Astrocyte of the cerebellum (primary cell): ENCODE measurements at regions not wholly inside any gene's neighbourhood (a gene's known extent, or its start where the extent isn't known, plus 50 kb on each side); places are given as distances from the start of the nearest gene placed in this dataset.

Source experiments
- DNase-seq: peaks from one replicate; pipeline ENCODE4 v3.0.0-alpha.2; 2011; ENCODE audit warnings: low read depth
- H3K4me3 ChIP-seq: 2 replicates; pipeline ENCODE4 v1.5.1; 2011; ENCODE audit warnings: mild to moderate bottlenecking, low read depth, low read length, moderate library complexity
- in situ Hi-C: cut with HindIII; loops from 2 replicates; pipeline ENCODE4 v1.10.0; 2017; ENCODE audit warnings: low sequenced_read_pairs
- TF ChIP-seq, protein P1 (sequence below): IDR thresholded peaks from 2 replicates; pipeline ENCODE4 v1.5.1; 2012; ENCODE audit warnings: low read length, low read depth, moderate library complexity, mild to moderate bottlenecking; ENCODE audit errors: missing control alignments

DNA sequence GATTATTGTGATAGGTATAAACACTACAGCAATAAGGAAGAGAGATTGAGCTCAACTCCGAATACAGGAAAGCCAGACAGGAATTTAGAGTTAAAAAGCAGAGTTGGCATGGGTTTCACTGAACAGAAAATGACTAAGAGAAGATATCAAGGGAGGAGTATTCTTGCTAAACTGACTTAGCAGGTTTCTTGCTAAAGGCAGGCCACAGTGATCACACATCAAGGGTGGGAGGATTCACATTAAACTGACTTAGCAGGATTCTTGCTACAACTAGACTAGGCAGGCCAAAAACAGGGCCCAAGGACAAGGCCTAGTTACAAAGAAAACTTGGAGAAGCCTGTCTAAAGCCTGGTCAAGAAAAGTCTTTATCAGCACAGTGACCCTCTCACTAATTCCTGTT is 195.1 kb downstream of the MAGEB5 start:
- no peak for DNase-seq
- in situ Hi-C loops, result no loop called here
- TF ChIP-seq, protein P1, sequence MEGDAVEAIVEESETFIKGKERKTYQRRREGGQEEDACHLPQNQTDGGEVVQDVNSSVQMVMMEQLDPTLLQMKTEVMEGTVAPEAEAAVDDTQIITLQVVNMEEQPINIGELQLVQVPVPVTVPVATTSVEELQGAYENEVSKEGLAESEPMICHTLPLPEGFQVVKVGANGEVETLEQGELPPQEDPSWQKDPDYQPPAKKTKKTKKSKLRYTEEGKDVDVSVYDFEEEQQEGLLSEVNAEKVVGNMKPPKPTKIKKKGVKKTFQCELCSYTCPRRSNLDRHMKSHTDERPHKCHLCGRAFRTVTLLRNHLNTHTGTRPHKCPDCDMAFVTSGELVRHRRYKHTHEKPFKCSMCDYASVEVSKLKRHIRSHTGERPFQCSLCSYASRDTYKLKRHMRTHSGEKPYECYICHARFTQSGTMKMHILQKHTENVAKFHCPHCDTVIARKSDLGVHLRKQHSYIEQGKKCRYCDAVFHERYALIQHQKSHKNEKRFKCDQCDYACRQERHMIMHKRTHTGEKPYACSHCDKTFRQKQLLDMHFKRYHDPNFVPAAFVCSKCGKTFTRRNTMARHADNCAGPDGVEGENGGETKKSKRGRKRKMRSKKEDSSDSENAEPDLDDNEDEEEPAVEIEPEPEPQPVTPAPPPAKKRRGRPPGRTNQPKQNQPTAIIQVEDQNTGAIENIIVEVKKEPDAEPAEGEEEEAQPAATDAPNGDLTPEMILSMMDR, result no peak
- H3K4me3 ChIP-seq, result no peak overlapping the region

DNA sequence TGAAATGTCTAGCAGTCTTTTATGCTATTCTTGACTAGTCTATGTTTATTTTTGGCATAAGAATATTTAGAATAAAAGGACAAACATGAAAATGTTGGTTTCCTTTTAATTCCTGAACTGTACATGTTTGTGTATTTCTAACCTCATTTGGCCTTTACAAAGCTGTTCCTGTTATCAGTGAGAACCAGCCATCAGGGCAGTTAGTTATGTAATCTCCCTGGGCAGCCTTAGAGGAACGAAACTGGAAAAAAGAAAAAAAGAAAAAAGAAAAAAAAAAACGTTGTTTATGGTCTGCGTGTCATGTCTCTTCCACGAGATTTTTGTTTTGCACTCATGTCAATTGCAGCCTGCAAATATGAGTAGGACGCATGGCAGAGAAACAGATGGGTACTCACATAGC is 193.7 kb downstream of the MAGEB5 start:
- in situ Hi-C loops, result no loop called here
- no peak overlapping the region for H3K4me3 ChIP-seq
- no peak for DNase-seq
- TF ChIP-seq, protein P1, result no peak

DNA sequence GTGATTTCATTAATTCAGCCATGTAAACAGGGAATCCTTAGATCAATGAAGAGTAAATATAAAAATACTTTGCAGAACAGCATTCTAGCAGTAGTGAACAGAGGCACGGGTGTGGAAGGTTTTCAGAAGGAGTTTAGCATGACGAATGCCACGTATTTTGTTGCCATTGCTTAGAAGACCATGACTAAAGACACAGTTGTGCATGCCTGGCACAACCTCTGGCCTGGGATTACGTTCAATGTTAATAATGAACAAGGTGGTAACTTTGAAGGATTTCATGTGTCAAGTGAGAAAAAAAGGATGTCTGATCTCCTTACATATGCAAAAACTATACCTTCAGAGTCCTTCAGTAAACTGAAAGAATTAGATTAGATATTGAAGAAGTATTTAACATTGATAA is 171.9 kb downstream of the MAGEB5 start:
- no peak overlapping the region for H3K4me3 ChIP-seq
- no peak for DNase-seq
- TF ChIP-seq, protein P1, result no peak
- in situ Hi-C loops, result no loop called here

DNA sequence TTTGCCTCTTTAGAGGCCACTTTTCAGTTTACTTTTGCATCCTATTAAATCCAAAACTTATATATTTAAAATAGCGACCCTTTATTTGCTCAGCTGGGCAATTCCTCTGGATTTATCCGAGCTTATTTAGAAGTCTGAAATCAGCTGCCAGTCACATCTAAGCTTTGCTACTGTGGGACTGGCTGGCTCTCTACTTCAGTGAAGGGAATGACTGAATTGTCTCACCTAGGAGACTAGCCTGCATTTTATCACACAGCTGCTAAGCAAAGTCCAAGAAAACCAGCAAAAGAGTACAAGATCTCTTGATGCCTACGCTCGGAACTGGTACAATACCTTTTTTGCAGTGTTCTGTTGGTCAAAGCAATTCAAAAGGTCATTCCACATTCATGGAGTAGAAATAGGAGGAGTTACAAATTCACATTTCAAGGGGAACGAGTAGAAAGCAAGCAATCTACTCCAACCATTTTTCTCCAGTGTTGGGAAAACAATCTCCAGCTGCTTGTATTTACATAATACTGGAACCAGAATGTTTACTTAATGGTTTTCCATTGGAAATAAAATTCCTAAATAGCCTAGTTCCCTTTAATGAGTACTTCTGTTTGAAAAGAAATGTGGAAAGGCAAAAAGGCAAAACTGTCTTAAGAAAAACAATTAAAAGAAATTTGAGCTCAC is 160.2 kb downstream of the MAGEB5 start:
- DNase-seq, result no peak
- TF ChIP-seq, protein P1, result no peak
- no peak overlapping the region for H3K4me3 ChIP-seq
- in situ Hi-C loops, result no loop called here

DNA sequence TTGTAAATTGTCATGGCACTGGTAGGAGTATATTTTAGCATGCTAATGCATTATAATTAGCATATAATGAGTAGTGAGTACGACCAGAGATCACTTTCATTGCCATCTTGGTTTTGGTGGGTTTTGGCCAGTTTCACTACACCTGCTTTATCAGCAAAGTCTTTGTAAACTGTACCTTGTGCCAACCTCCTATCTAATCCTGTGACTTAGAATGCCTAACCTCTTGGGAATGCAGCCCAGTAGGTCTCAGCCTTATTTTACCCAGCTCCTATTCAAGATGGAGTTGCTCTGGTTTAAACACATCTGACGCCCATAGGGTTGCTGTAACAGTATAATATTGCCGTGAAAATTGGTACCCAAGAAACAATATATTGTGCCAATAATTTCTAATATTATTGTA is 159.4 kb downstream of the MAGEB5 start:
- H3K4me3 ChIP-seq, result no peak overlapping the region
- in situ Hi-C loops, result no loop called here

DNA sequence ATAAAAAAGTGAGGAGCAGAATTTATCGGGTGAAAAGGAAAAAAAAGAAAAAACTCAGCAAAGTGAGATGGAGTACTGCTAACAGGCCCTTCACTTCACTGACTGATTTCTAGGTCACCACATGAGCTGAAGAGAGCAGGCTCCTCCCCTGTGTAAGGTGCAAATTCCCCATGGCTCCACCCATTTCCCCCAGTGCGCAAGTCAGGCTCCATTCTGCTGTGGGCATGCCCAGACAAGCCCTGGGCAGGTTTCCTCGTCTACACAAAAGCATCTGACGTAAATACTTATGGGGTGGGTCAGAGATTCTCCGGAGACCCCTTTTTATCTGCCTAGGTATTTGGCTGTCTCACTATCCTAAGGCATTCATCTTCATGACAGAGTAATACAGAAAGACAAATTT is 157.9 kb downstream of the MAGEB5 start:
- H3K4me3 ChIP-seq, result no peak overlapping the region
- in situ Hi-C loops, result no loop called here
- no peak for DNase-seq
- TF ChIP-seq, protein P1, result no peak

More for the DNA sequence above, 159.4 kb downstream of the MAGEB5 start:
- TF ChIP-seq, protein P1, result no peak
- no peak for DNase-seq

DNA sequence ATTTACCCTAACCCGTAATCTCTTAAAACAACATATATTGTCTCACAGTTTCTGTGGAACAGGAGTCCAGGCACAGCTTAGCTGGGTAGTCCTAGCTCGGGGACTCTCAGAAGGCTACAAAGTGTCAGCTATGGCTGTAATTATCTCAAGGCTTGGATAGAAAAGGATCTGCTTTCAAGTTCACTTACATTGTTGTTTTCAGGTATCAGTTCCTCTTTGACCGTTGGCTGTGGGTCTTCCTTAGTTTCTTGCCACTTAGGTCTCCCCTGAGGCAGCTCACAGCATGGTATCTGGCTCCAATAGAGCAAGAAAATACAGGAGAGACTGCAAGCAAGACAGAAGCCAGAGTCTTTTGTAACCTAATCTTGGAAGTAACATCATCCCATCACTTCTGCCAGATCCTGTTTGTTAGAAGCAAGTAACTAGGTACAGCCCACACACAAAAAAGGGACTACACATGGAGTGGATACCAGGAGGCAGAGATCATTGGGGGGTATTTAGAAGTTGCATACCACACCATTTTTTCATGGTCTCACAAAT is 137.0 kb downstream of the MAGEB5 start:
- TF ChIP-seq, protein P1, result no peak
- in situ Hi-C loops, result no loop called here
- no peak overlapping the region for H3K4me3 ChIP-seq
- DNase-seq, result no peak
